Astrocyte (in vitro differentiated cells and primary cell): ENCODE measurements at regions not wholly inside any gene's neighbourhood (a gene's known extent, or its start where the extent isn't known, plus 50 kb on each side); places are given as distances from the start of the nearest gene placed in this dataset.

ENCODE experiments used
- EZH2 ChIP-seq: IDR thresholded peaks from 2 replicates; pipeline ENCODE4 v1.6.1; 2012; ENCODE audit warnings: mild to moderate bottlenecking, low read length, inconsistent platforms; ENCODE audit not compliant: insufficient read depth
- TF ChIP-seq, protein P1 (sequence below): IDR thresholded peaks from 2 replicates; pipeline ENCODE4 v1.5.1; 2011; ENCODE audit warnings: low read depth, mild to moderate bottlenecking, inconsistent platforms, low read length, moderate library complexity; ENCODE audit not compliant: insufficient read depth

DNA sequence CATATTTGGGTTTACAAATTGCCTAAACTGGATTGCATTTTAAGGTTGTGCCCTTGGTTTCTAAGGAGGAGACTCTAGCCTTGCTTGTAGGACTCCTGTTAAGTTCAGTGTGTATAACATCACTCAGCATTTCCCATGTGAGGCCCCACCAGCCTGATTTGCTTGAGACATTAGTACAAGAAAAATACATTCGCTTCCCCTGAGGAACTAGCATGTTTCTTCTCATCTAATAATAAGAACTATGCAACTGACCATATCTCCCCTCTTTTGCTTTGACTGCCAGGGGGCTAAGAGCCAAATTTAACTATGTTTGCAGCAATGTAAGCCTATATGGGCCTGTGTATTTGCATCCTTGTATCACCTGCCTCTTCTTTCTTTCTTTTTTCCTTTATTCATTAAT is 737.9 kb downstream of the INHBA start:
- TF ChIP-seq, protein P1, sequence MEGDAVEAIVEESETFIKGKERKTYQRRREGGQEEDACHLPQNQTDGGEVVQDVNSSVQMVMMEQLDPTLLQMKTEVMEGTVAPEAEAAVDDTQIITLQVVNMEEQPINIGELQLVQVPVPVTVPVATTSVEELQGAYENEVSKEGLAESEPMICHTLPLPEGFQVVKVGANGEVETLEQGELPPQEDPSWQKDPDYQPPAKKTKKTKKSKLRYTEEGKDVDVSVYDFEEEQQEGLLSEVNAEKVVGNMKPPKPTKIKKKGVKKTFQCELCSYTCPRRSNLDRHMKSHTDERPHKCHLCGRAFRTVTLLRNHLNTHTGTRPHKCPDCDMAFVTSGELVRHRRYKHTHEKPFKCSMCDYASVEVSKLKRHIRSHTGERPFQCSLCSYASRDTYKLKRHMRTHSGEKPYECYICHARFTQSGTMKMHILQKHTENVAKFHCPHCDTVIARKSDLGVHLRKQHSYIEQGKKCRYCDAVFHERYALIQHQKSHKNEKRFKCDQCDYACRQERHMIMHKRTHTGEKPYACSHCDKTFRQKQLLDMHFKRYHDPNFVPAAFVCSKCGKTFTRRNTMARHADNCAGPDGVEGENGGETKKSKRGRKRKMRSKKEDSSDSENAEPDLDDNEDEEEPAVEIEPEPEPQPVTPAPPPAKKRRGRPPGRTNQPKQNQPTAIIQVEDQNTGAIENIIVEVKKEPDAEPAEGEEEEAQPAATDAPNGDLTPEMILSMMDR = no peak
- TF ChIP-seq EZH2 = no peak
